ENCODE measurements at regions not wholly inside any gene's neighbourhood (a gene's known extent, or its start where the extent isn't known, plus 50 kb on each side); places are given as distances from the start of the nearest gene placed in this dataset.

DNA sequence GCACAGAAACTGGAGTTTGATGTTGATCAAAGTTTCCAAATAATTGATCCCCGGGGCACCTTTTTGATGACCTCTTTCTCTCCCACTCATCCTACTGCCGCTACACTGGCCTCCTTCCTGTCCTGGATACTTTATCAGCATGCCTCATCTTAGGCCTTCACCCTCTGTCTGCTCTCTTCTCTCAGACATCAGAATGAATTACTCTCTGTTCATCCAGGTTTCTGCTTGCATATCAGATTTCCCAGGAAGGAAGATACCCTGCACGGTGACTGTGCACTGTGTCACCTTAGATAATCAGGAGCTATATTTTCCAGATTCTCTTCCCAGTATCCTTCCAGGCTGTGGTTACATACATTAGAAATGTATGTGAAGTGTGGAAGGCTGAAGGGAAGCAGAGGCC, 397.0 kb downstream of the DIRAS2 start:
- Histone ChIP-seq H2AFZ (ENCODE audit: low read depth) (no peak overlapping the region), H3K27me3 (ENCODE audit: insufficient read depth) (no peaks in the 10 kb centered on the region), H3K9ac (no peak overlapping the region), H3K9me2 (no peaks in the 10 kb centered on the region), H3K4me1 (ENCODE audit: control insufficient read depth in 1 of 2, insufficient read depth in 2 of 2, low read depth in 1 of 2, low read length in 1 of 2) (peaks cover 0 to 6% of the 10 kb centered on the region in 2 experiments; a peak in 2 of 4 replicates), H3K4me2 (no peak overlapping the region), H3K27ac (ENCODE audit: low read depth in 2 of 2, low read length in 1 of 2) (peak overlapping the region in 1 of 2 experiments; percentile 34; a peak in 1 of 4 replicates), H3K36me3 (replicated peaks in 1 of 2; ENCODE audit: control insufficient read depth in 1 of 2, insufficient read depth in 2 of 2, low read length in 1 of 2) (no peaks in the 10 kb centered on the region), H3F3A (replicated peaks; ENCODE audit: insufficient read depth) (no peaks in the 10 kb centered on the region), H4K20me1 (ENCODE audit: insufficient read depth) (no peaks in the 10 kb centered on the region), H3K4me3 (ENCODE audit: low read depth in 2 of 2, low read length in 1 of 2) (no peak overlapping the region), H3K79me2 (ENCODE audit: insufficient read depth) (no peaks in the 10 kb centered on the region), H3K9me3 (no peaks in the 10 kb centered on the region)
- ChIA-PET CTCF (interaction anchor here (1.1 to 1.3 kb wide), 2 partner anchors 104 to 298 kb away, joined by 3 read pairs; no protein-coding TSS in a partner anchor), POLR2A (no interaction called here)
- peak; percentile 6 for DNase-seq
- TF ChIP-seq SMC3 (IDR thresholded peaks at IDR 0.05; ENCODE audit: low read depth, low read length) (no peak), RFX5 (IDR thresholded peaks at IDR 0.05; ENCODE audit: low read length) (no peak), GATA2 (CRISPR knock-in tag; IDR thresholded peaks at IDR 0.05) (peak; percentile 65)
- 23% methylated on average over 3 of the region's 3 CpGs for WGBS (ENCODE audit: low lambda C conversion rate)

DNA sequence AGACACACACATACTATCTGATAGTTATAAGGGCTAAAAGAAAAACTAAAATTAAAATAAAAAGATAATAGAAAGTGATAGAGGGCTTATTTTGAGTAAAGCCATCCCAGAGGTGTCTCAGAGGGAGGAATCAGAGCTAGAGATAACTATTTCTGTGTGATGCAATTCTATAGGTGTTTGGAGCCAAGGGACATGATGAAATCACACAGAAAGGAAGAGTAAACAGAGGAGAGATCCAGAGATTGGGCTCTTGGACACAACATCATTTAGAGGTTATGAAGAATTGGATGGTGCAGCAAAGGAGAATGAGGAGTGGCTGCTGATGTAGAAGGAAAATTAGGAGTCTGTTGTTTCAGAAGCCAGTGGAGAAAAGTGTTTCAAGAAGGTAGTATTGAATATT, 393.5 kb downstream of the DIRAS2 start:
- Histone ChIP-seq H3K9me2 (no peaks in the 10 kb centered on the region), H3K4me1 (ENCODE audit: control insufficient read depth in 1 of 2, insufficient read depth in 2 of 2, low read depth in 1 of 2, low read length in 1 of 2) (peaks cover 0 to 6% of the 10 kb centered on the region in 2 experiments; a peak in 2 of 4 replicates), H2AFZ (ENCODE audit: low read depth) (no peak overlapping the region), H3K27ac (ENCODE audit: low read depth in 2 of 2, low read length in 1 of 2) (no peak overlapping the region), H3K36me3 (replicated peaks in 1 of 2; ENCODE audit: control insufficient read depth in 1 of 2, insufficient read depth in 2 of 2, low read length in 1 of 2) (no peaks in the 10 kb centered on the region), H3F3A (replicated peaks; ENCODE audit: insufficient read depth) (no peaks in the 10 kb centered on the region), H3K4me2 (no peak overlapping the region), H3K9ac (no peak overlapping the region), H3K4me3 (ENCODE audit: low read depth in 2 of 2, low read length in 1 of 2) (no peak overlapping the region), H4K20me1 (ENCODE audit: insufficient read depth) (no peaks in the 10 kb centered on the region), H3K9me3 (no peaks in the 10 kb centered on the region; the same call in 1 of the 2 replicates), H3K79me2 (ENCODE audit: insufficient read depth) (no peaks in the 10 kb centered on the region), H3K27me3 (ENCODE audit: insufficient read depth) (no peaks in the 10 kb centered on the region)
- no peak for TF ChIP-seq FOSL2 (IDR thresholded peaks at IDR 0.05; ENCODE audit: borderline replicate concordance, low read depth)
- TF ChIP-seq, protein P1, sequence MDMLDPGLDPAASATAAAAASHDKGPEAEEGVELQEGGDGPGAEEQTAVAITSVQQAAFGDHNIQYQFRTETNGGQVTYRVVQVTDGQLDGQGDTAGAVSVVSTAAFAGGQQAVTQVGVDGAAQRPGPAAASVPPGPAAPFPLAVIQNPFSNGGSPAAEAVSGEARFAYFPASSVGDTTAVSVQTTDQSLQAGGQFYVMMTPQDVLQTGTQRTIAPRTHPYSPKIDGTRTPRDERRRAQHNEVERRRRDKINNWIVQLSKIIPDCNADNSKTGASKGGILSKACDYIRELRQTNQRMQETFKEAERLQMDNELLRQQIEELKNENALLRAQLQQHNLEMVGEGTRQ (IDR thresholded peaks at IDR 0.05; ENCODE audit: borderline replicate concordance, low read depth, low read length) = no peak
- TF ChIP-seq, protein P2, sequence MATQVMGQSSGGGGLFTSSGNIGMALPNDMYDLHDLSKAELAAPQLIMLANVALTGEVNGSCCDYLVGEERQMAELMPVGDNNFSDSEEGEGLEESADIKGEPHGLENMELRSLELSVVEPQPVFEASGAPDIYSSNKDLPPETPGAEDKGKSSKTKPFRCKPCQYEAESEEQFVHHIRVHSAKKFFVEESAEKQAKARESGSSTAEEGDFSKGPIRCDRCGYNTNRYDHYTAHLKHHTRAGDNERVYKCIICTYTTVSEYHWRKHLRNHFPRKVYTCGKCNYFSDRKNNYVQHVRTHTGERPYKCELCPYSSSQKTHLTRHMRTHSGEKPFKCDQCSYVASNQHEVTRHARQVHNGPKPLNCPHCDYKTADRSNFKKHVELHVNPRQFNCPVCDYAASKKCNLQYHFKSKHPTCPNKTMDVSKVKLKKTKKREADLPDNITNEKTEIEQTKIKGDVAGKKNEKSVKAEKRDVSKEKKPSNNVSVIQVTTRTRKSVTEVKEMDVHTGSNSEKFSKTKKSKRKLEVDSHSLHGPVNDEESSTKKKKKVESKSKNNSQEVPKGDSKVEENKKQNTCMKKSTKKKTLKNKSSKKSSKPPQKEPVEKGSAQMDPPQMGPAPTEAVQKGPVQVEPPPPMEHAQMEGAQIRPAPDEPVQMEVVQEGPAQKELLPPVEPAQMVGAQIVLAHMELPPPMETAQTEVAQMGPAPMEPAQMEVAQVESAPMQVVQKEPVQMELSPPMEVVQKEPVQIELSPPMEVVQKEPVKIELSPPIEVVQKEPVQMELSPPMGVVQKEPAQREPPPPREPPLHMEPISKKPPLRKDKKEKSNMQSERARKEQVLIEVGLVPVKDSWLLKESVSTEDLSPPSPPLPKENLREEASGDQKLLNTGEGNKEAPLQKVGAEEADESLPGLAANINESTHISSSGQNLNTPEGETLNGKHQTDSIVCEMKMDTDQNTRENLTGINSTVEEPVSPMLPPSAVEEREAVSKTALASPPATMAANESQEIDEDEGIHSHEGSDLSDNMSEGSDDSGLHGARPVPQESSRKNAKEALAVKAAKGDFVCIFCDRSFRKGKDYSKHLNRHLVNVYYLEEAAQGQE (IDR thresholded peaks at IDR 0.05; ENCODE audit: low read depth, low read length) = no peak
- no peak for DNase-seq
- ChIA-PET POLR2A (no interaction called here), CTCF (no interaction called here)

DNA sequence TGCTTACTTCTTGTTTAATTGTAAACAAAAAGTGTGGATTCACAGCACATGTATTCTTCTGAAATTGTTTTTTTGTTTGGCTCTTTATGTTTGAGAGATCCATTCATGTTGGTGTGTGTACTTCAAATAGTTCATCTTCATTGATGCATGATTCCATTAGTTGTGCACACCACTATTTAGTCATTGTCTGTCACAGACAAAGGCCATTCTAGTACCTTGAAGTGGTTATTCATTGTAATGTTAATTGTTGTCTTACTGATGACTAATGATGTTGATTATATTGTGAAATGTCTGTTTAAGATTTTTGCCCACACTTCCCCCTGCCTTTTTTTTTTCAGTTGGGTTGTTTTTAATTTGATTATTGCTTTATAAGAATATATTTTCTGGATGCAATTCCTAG, 391.3 kb downstream of the DIRAS2 start:
- no peak overlapping the region for H3K27ac ChIP-seq (ENCODE audit: low read depth in 2 of 2, low read length in 1 of 2)
- no peaks in the 10 kb centered on the region for H3K4me1 ChIP-seq (ENCODE audit: control insufficient read depth in 1 of 2, insufficient read depth in 2 of 2, low read depth in 1 of 2, low read length in 1 of 2)
- H3K27me3 ChIP-seq (ENCODE audit: insufficient read depth) = no peaks in the 10 kb centered on the region
- no peak overlapping the region for H3K4me2 ChIP-seq
- no peaks in the 10 kb centered on the region for H3K36me3 ChIP-seq (replicated peaks in 1 of 2; ENCODE audit: control insufficient read depth in 1 of 2, insufficient read depth in 2 of 2, low read length in 1 of 2)
- CTCF ChIA-PET = no interaction called here
- no peak overlapping the region for H3K9ac ChIP-seq
- no peak overlapping the region for H2AFZ ChIP-seq (ENCODE audit: low read depth)
- no peaks in the 10 kb centered on the region for H3K9me2 ChIP-seq
- DNase-seq = no peak
- H3F3A ChIP-seq (replicated peaks; ENCODE audit: insufficient read depth) = no peaks in the 10 kb centered on the region
- no peak overlapping the region for H3K4me3 ChIP-seq (ENCODE audit: low read depth in 2 of 2, low read length in 1 of 2)
- no peaks in the 10 kb centered on the region; the same call in 1 of the 2 replicates for H3K9me3 ChIP-seq
- no peaks in the 10 kb centered on the region for H4K20me1 ChIP-seq (ENCODE audit: insufficient read depth)
- no peaks in the 10 kb centered on the region for H3K79me2 ChIP-seq (ENCODE audit: insufficient read depth)
- POLR2A ChIA-PET = no interaction called here
- TF ChIP-seq ELF1 (IDR thresholded peaks at IDR 0.05) = no peak
- TF ChIP-seq JUND (IDR thresholded peaks at IDR 0.05) = no peak
- no peak for TF ChIP-seq NFIC (IDR thresholded peaks at IDR 0.05; ENCODE audit: borderline replicate concordance)
- no peak for TF ChIP-seq FOXM1 (IDR thresholded peaks at IDR 0.05; ENCODE audit: low read depth)
- TF ChIP-seq, protein P1 (IDR thresholded peaks at IDR 0.05; ENCODE audit: borderline replicate concordance, low read depth, low read length) = no peak
- TF ChIP-seq CHD2 (IDR thresholded peaks at IDR 0.05; ENCODE audit: low read length, partially characterized antibody) = no peak
- TF ChIP-seq, protein P3, sequence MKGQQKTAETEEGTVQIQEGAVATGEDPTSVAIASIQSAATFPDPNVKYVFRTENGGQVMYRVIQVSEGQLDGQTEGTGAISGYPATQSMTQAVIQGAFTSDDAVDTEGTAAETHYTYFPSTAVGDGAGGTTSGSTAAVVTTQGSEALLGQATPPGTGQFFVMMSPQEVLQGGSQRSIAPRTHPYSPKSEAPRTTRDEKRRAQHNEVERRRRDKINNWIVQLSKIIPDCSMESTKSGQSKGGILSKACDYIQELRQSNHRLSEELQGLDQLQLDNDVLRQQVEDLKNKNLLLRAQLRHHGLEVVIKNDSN (IDR thresholded peaks at IDR 0.05; ENCODE audit: borderline replicate concordance, low read depth) = no peak
- TF ChIP-seq POLR2AphosphoS5 (IDR thresholded peaks at IDR 0.05; ENCODE audit: low read depth, low read length) = no peak
- no peak for TF ChIP-seq RAD21 (IDR thresholded peaks at IDR 0.05; ENCODE audit: low read length)
- TF ChIP-seq SMC3 (IDR thresholded peaks at IDR 0.05; ENCODE audit: low read depth, low read length) = no peak
- no peak for TF ChIP-seq TAF1 (IDR thresholded peaks at IDR 0.05; ENCODE audit: borderline replicate concordance, low read depth, low read length)
- TF ChIP-seq, protein P4, sequence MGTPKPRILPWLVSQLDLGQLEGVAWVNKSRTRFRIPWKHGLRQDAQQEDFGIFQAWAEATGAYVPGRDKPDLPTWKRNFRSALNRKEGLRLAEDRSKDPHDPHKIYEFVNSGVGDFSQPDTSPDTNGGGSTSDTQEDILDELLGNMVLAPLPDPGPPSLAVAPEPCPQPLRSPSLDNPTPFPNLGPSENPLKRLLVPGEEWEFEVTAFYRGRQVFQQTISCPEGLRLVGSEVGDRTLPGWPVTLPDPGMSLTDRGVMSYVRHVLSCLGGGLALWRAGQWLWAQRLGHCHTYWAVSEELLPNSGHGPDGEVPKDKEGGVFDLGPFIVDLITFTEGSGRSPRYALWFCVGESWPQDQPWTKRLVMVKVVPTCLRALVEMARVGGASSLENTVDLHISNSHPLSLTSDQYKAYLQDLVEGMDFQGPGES (IDR thresholded peaks at IDR 0.05; ENCODE audit: low read depth, low read length) = no peak

All from SK-N-SH (cell line).